ENCODE measurements at regions not wholly inside any gene's neighbourhood (a gene's known extent, or its start where the extent isn't known, plus 50 kb on each side); places are given as distances from the start of the nearest gene placed in this dataset.

DNA sequence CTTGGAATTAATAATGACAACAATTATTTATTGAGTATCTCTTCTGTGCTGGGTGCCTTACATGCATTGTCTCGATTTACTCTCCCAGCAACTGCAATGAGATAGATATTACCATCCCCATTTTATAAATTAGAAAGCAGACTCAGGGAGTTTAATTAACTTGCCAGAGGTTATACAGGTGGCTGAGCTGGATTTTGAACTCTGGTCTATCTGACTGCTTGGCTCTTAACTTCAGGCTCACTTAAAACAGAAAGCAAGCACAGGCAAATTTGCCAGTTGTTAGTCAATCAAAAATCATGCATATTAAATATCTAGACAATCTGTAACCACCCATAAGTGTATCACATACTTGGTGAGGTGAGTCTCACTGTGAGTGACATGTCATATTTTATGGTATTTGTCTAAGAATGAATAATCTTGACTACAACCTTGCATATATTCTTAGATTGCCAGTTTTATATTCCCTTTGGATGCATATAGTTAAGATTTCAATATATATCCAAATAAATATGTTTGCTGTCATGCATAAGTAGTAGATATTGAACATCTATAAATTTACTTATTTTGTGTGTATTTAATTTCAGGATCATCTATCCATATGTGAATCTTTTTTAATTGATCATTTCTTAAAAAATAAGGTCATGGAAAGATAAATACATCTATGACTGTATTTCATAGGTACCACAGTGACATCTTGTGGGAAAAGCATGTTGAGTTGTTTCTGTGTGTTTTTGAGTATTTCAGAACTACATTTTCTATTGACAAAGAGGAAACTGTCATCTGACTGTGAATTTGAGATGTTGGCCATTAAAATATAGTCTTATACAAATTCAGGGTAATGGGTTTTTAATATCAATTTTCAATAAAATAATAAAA, 112.0 kb upstream of the ARHGAP42 start:
- TF ChIP-seq EZH2 (IDR thresholded peaks at IDR 0.05; ENCODE audit: borderline replicate concordance, low read depth, low read length, poor library complexity, severe bottlenecking): no peak
- TF ChIP-seq, protein P1, sequence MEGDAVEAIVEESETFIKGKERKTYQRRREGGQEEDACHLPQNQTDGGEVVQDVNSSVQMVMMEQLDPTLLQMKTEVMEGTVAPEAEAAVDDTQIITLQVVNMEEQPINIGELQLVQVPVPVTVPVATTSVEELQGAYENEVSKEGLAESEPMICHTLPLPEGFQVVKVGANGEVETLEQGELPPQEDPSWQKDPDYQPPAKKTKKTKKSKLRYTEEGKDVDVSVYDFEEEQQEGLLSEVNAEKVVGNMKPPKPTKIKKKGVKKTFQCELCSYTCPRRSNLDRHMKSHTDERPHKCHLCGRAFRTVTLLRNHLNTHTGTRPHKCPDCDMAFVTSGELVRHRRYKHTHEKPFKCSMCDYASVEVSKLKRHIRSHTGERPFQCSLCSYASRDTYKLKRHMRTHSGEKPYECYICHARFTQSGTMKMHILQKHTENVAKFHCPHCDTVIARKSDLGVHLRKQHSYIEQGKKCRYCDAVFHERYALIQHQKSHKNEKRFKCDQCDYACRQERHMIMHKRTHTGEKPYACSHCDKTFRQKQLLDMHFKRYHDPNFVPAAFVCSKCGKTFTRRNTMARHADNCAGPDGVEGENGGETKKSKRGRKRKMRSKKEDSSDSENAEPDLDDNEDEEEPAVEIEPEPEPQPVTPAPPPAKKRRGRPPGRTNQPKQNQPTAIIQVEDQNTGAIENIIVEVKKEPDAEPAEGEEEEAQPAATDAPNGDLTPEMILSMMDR (conservative IDR thresholded peaks at IDR 0.05; ENCODE audit: low read depth, low read length): peak; percentile 76

Measured in A673 (cell line).